ENCODE measurements at regions not wholly inside any gene's neighbourhood (a gene's known extent, or its start where the extent isn't known, plus 50 kb on each side); places are given as distances from the start of the nearest gene placed in this dataset.

- Histone ChIP-seq H3K4me2 (ENCODE audit: insufficient read depth, low read length) (no peak overlapping the region), H2AFZ (ENCODE audit: low read depth, low read length) (no peak overlapping the region), H3K4me1 (ENCODE audit: control insufficient read depth, extremely low read depth, insufficient read depth, low read length) (no peaks in the 10 kb centered on the region), H4K20me1 (replicated peaks; ENCODE audit: control insufficient read depth, extremely low read depth, insufficient read depth, low read length) (no peaks in the 10 kb centered on the region), H3K4me3 (replicated peaks in 1 of 3; ENCODE audit: insufficient read depth in 1 of 3, low read depth in 1 of 3, low read length in 3 of 3) (no peak overlapping the region), H3K9me3 (replicated peaks; ENCODE audit: control insufficient read depth, insufficient read depth, low read length) (no peaks in the 10 kb centered on the region), H3K79me2 (ENCODE audit: control insufficient read depth, insufficient read depth, low read length) (no peaks in the 10 kb centered on the region), H3K9me1 (replicated peaks; ENCODE audit: control insufficient read depth, extremely low read depth, insufficient read depth, low read length) (no peaks in the 10 kb centered on the region), H3K27me3 (ENCODE audit: control insufficient read depth in 2 of 2, insufficient read depth in 2 of 2, low read length in 2 of 2) (peaks cover 0 to 2% of the 10 kb centered on the region in 2 experiments), H3K9ac (replicated peaks; ENCODE audit: extremely low read depth, insufficient read depth, low read length) (no peak overlapping the region), H3K36me3 (ENCODE audit: control insufficient read depth in 2 of 2, extremely low read depth in 1 of 2, insufficient read depth in 2 of 2, low read length in 2 of 2) (no peaks in the 10 kb centered on the region), H3K27ac (ENCODE audit: insufficient read depth, low read depth, low read length) (no peak overlapping the region)
- FAIRE-seq (no peak), DNase-seq (ENCODE audit: low read depth, low spot score) (no peak)
- dilution Hi-C loops (cut with MboI; ENCODE audit: extremely low pct_ligation_motif_present, low sequenced_read_pairs) (no loop called here), intact Hi-C loops (cut with micrococcal nuclease) (no loop called here)
- ChIA-PET CTCF (no interaction called here), POLR2A (no interaction called here)
- TF ChIP-seq, protein P1, sequence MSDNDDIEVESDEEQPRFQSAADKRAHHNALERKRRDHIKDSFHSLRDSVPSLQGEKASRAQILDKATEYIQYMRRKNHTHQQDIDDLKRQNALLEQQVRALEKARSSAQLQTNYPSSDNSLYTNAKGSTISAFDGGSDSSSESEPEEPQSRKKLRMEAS (IDR thresholded peaks at IDR 0.05; ENCODE audit: insufficient read depth, insufficient read length) = no peak
- TF ChIP-seq POLR2AphosphoS5 (IDR thresholded peaks at IDR 0.05; ENCODE audit: insufficient read depth, low read depth, low read length) (no peak), JUN (IDR thresholded peaks at IDR 0.05; ENCODE audit: borderline replicate concordance, insufficient read depth, insufficient read length, low read depth) (no peak), GATA2 (IDR thresholded peaks at IDR 0.05; ENCODE audit: insufficient read depth, insufficient read length, low read depth, low read length) (no peak), EZH2 (IDR thresholded peaks at IDR 0.05; ENCODE audit: borderline replicate concordance, low read depth, low read length, severe bottlenecking) (no peak), FOS (IDR thresholded peaks at IDR 0.05; ENCODE audit: borderline replicate concordance, insufficient read depth, low read length) (no peak), MYC (IDR thresholded peaks at IDR 0.05; ENCODE audit: low read depth, low read length) (no peak), POLR2A (IDR thresholded peaks at IDR 0.05; ENCODE audit: low read depth, low read length) (no peak)
- TF ChIP-seq, protein P2, sequence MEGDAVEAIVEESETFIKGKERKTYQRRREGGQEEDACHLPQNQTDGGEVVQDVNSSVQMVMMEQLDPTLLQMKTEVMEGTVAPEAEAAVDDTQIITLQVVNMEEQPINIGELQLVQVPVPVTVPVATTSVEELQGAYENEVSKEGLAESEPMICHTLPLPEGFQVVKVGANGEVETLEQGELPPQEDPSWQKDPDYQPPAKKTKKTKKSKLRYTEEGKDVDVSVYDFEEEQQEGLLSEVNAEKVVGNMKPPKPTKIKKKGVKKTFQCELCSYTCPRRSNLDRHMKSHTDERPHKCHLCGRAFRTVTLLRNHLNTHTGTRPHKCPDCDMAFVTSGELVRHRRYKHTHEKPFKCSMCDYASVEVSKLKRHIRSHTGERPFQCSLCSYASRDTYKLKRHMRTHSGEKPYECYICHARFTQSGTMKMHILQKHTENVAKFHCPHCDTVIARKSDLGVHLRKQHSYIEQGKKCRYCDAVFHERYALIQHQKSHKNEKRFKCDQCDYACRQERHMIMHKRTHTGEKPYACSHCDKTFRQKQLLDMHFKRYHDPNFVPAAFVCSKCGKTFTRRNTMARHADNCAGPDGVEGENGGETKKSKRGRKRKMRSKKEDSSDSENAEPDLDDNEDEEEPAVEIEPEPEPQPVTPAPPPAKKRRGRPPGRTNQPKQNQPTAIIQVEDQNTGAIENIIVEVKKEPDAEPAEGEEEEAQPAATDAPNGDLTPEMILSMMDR (IDR thresholded peaks at IDR 0.05; ENCODE audit: extremely low read depth in 1 of 2, insufficient read depth in 1 of 2, low read depth in 1 of 2, low read length in 2 of 2) = no peak
- BruUV-seq (replicated peaks) = no TSS peak
These were observed 91.2 kb upstream of the SESTD1 start for GRCh38 chr2:179355881-179356280.
